ENCODE measurements at regions not wholly inside any gene's neighbourhood (a gene's known extent, or its start where the extent isn't known, plus 50 kb on each side); places are given as distances from the start of the nearest gene placed in this dataset.
"Not testable (repeated sequence)": the region's sequence is repeated elsewhere in the genome, so short reads cannot be mapped to it uniquely, and the experiment has no call there.

DNA sequence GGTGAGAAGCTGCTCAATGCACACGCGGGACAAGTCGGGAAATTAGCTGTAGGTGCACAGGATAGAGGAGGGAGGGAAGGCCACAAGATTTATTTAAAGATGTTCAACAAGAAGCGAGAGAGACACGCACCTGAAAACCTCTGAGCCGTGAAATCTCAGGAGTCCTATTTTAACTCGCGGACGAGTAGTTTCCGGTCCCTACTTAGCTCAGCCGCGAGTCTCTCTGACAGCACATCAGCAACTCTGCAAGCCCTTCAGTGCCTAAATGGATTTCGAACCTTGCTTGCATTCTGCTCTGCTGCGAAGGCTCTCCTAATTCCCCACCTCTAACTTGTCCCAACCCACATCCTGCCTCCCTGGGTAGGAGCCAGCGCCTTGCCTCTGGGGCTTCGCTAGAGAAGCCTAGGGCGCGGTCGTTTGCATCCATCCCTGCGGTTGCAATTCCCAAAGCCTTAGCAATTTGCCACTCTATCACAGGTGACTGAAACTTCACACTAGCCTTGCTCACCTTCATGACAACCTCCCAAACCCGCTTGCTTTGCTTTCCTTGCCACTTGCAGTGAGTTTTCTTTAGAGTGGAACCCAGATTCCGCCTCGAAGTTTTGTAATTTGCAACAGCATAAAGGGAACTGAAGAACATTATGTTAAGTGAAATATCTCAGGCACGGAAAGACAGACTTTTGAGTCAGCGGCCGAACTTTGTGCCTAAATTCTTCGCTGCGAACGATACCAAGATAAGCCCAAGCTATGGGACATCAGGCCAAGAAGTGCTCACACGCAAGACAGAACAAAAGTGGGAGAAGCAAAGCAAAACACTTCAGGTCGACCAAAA lies 202.8 kb downstream of the KDM5D start:
- no peak for DNase-seq (ENCODE audit: low read depth)

DNA sequence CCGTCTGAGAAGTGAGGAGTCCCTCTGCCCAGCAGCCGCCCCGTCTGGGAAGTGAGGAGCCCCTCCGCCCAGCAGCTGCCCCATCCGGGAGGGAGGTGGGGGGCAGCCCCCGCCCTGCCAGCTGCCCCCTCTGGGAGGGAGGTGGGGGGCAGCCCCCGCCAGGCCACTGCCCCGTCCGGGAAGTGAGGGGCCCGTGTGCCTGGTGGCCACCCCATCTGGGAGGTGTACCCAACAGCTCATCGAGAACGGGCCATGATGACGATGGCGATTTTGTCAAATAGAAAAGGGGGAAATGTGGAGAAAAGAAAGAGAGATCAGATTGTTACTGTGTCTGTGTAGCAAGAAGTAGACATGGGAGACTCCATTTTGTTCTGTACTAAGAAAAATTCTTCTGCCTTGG lies 208.8 kb downstream of the KDM5D start:
- DNase-seq (ENCODE audit: low read depth): not testable (repeated sequence)

DNA sequence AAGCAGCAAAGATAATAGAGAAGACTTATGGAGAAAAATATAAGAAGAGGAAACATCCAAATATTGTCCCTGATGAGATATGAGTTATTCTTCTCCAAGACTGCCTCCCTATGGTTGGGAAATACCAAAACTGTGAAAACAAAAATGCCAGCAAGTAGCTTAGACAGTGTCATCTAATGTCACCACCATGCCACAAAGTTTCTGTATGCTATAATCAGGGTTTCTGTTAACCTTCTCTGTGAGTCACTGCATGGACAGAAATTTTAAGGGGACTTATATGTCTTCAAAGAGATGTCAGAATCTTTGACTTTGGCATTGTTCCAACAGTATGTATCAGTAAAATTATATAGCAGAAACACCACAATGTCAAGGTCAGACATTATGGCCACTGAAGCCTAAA lies 222.6 kb downstream of the KDM5D start:
- no peak for DNase-seq (ENCODE audit: low read depth)

DNA sequence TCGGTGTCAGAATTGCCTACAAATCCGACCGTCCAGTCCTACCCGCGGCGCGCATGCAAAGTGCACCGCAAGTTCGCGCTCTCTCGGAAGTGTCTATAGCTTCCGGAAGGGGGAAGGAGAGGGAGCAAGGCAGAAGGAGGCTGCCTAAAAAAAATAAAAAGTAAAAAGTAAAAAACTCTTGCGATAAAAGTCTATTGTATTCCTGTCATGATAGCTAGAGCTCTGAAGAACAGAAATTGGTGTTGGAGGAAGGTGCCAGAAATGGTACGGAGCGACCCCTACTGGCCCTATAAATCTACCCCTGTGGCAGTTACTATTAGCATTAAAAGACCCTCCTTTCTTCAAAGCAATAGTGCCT lies 241.5 kb downstream of the KDM5D start:
- no peak for DNase-seq (ENCODE audit: low read depth)

DNA sequence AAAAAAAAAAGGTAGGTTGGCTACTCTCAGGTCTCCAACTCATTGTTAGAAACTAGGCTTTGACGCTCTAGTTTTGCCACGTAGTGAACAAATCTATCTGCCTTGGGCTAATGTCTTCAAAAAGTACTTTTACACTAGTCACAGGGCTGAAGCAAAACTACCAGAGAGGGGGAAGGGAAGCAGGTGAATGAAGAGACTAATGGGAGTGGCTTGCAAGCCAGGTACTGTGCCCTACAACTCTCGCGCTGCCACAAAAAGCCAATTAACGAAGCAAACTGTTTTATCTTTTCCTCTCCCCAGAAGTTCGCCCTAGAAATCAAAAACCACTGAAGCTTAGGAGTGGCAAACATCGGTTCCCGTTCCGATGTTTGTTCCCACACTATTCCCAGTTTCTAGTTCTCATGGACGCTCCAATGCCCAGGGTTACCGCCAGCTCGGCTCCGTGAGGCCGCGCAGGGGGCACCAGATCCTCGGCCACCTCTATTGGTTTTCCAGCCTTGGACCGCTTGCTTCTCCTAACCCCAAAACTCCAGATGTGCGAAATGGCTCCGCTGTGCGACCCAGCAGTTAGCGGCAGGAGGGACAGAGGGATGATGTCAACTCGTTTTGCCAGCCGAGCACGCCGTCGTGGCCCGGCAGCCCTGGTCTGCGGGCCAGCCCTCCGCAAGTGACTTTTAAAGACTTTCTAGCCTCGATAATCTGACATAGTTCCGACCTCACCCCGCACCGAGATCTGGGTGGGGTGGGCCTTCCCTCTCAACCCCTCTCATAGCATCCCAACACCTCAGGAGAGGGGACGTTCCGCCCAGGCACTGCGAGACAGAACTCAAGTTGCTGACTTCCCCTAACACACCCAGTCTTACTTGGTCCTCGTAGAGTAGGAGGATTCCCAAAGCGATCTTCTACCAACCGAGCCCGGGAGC lies 242.1 kb downstream of the KDM5D start:
- no peak for DNase-seq (ENCODE audit: low read depth)

DNA sequence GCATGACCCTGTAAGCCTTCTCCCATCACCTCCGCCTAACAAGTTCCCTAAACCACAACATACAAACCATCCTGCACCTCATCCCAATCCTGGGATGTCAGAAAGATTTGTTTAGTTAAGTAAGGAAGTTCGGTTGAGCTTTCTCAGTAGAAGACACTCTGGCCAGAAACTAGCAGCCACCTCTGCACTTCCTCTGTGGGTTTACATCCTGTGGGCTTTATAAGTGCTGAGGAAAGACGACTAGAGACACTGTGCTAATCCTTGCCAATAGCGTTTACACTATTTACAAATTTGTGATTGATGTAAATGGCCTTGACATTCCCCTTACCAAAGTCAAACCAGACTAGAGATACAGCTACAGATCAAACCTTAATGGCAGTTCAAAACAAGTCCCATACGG lies 246.0 kb downstream of the KDM5D start:
- DNase-seq (ENCODE audit: low read depth): no peak

DNA sequence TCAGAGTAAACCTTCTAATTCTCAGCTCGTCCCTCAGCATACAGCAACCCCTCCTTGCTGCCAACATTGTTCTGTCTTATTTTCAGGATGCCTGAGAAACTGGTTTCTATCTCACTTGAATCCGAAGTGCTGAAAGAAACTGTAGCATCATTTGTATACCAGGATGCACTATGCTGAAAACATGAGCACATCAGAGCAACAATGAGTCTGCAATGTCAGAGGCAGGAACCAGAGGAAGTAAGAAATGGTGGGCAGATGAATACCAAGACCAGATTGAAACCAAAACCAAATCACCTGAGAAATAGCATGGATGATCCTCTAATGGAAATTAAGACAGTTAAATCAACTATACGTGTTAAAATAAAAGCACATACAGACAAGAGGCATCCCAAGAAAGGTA lies 257.0 kb downstream of the KDM5D start:
- no peak for DNase-seq (ENCODE audit: low read depth)

DNA sequence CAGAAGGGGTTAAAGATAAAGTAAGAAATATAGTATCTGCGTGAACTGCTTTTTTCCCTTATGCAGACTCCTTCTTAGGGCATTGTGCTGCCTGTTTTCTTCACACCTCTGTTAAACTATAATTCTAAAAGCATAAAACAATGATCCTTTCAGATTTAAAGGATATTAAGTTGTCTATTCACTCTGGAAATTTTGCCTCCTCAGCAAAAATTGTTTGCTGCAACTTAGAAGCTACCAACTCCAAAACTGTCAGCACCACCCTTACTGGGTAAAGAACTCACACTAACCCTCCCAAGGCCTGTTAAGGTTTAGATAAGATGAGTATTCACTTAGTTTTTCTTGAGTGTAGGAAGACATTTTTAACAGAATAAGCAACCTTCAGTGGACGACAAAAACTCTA lies 259.5 kb downstream of the KDM5D start:
- no peak for DNase-seq (ENCODE audit: low read depth)

DNA sequence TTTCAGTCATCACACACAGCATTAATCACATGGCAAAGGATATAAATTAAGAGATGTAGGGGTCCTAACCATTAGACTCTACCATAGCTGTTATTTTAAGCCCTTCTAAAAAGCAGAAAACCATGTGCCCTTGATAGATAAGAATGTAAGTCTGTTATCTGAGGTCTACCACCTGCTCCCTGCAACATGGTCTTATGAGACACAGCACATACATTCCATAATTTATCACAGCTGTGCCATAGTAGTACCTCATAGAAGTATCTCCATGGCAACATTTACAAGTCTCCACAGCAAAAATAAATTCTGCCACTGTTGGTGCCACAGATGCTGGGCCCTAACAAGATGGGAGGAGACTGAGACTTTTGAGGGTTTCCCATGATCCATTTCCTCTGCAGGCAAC lies 265.4 kb downstream of the KDM5D start:
- DNase-seq (ENCODE audit: low read depth): no peak

DNA sequence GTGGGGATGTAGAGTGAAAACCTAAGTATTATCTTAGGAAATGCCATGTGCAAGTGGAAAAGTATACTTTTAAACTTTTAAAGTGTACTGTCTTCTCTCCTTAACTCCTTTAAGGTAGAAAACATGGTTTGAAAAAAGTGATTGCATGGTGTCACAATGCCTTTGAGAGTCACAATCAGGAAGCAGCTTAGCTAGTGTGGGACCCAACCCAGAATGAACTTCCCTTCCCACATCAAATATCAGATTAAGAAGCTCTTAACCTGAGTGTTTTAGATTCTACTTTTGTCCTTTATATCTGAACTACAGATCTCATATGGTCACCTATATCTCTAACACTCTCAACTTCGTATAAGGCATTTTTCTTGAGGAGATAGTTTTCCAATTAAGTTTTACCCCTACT lies 266.6 kb downstream of the KDM5D start:
- DNase-seq (ENCODE audit: low read depth): no peak

DNA sequence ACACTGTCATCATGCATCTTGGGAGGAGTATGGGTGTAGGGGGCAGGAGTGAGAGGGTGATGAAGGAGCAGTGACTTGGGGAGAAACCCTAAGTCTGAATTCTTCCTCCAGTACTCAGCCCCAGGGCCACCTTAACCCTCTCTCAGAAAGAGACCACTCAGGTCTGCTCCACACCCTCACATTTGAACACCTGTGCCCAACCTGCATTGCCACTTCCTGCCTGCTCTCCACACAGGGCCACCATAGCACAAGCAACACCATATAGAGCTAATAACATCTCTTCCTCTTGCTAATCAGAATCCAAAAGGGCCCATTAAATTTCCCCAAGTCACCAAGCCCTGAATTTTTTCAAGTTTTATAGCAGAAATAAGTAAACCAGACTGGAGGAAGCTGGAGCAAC lies 278.7 kb downstream of the KDM5D start:
- DNase-seq (ENCODE audit: low read depth): no peak

DNA sequence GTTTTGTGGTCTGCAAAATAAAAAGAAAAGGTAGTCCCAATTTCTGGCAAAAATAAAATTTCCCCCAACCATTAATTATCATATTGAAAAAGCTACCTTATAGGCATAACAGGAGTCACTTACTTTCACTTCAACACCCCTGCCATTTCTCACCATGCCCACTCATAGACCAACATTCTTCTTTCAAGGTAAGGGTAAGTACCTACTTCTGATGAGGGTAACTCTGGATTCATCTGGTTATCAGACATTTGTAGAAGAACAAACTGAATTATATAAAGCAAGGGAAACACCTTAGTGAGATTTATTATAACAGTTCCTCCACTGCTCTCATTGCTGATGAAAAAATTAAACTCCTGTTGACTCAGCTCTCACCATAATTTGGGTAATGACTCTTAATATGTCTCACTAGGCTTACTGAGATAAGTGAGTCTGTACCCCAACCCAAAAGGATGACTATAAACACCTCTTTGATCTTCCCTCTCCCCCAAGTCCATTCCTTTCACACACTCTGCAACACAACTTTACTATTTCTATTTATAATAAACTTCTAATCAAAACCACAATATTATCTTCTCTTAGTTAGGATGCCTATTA lies 287.6 kb downstream of the KDM5D start:
- DNase-seq (ENCODE audit: low read depth): no peak

DNA sequence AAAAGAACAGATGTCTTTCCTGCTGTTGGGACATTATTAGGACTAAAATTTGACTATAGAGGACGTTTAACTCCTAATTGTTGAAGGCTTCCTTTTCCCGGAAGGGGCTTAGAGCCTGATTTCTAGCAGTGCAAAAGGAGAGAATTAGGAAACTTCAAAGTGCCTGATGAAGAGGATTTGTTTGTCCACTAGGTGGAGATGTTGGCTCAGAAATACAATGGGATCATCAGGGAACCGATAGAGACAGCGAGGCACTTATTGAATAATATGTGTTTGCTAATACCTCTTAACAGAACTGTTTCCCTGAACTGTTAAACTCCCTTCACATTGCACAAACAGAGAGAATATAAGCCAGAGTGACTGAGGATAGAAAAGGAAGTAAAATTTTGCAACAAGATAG lies 311.5 kb downstream of the KDM5D start:
- DNase-seq (ENCODE audit: low read depth): peak; percentile 37

DNA sequence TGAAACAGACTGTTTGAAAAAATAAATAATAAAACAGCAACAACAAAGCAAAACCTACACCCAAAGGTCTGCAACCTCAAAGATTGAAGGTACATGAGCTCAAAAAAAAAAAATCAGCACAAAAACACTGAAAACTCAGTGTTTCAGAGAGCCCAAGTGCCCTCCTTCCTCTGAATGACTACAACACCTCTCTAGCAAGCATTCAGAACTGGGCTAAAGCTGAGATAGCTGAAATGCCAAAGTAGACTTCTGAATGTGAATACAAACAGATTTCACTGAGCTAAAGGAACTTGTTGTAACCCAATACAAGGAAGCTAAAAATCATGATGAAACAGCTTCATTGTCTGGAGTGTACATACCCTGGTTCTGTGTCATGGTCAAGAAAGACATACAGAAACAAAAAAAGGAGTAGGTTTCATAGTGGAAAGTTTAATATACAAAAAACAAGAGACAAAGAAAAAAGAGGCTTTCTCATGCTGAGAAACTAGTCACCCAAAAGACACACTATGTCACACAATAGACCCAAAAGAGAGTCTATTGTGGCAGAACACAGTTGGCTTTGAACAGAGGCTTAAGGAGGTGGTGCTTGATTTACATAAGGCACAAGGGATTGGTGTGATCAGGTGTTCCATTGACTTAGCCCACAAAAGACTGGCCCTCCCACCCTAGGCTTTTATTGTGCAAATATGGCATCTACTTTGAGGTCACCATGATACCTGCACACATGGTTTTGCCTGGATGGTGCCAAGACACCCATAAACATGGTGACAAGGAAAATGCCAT lies 316.6 kb downstream of the KDM5D start:
- DNase-seq (ENCODE audit: low read depth): no peak

DNA sequence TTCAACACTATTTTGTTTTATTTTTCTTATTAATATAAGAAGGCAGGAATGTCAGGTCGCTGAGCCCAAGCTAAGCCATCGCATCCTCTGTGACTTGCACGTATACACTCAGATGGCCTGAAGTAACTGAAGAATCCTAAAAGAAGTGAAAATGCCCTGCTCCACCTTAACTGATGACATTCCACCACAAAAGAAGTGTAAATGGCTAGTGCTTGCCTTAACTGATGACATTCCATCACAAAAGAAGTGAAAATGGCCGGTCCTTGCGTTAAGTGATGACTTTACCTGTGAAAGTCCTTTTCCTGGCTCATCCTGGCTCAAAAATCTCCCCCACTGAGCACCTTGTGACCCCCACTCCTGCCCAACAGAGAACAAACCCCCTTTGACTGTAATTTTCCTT lies 317.3 kb downstream of the KDM5D start:
- not testable (repeated sequence) for DNase-seq (ENCODE audit: low read depth)

DNA sequence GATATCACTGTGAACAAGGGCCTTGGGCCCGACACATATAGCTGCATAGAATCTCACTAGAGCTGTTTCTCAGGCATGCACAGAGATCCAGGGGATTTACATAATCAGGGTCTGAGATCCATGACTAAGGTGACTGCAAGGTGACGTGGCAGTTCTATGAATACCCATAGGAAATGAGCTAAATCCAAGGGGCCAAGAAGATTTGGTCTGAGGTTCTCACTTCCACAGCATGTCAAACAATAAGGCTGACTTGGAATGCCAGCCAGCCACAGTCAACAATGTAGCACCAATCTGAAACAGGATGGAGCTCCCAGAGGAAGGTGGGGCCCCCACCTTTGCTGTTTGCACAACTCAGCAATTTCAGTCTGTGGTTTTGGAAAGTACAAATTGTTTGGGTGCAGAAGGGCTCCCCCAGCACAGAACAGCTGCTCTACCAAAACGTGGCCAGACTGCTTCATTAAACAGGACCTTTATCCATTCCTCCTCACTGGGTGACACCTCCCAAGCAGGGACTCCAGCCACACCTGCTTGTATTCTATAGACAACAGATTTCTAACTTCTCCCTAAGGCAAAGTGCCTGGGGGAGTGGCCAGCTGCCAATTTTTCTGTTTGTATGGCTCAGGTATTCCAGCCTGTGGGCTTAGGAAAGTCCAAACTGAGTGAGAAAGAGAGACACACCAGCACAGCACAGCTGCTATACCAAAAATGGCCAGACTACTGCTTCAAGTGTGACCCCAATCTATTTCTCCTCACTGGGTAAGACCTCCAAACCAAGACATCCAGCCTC lies 333.4 kb downstream of the KDM5D start:
- no peak for DNase-seq (ENCODE audit: low read depth)

DNA sequence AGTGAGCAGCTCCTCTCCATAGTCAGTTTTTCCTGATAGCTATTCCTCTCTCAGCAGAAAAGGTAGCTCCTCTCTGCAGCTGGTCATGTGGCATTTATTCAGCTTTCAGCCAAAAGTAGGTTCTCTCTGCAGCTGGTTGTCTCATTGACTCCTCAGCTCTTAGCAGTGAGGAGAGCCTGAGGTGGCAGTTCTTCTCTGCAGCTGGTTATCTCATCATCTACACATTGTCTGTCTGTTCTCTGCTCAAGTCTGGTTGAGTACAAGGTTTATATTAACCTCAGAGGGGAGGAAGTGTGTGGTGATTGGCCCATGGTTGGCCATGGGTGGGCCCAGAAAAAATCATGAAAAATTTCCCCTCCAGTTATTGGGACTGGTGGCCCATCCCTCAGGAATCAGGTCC lies 338.3 kb downstream of the KDM5D start:
- DNase-seq (ENCODE audit: low read depth): no peak

DNA sequence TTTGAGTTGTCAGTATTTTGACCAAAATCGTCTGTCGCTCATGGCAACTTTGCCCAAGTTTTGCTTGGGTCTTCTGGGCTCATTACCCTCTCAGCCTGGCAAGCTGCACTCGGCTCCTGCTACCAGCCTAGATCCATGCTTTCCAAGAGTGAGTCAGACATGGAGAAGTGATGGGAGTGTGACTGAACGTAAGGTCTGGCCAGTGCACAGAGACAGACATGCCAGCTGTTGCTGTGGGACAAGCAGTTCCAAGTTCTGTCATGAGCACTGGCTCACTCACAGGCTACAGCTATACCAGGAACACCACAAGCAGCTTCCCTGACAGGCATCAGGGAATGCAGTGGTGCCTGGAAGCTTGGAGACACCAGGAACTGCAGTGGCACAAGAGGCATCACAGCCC lies 338.9 kb downstream of the KDM5D start:
- DNase-seq (ENCODE audit: low read depth): no peak

DNA sequence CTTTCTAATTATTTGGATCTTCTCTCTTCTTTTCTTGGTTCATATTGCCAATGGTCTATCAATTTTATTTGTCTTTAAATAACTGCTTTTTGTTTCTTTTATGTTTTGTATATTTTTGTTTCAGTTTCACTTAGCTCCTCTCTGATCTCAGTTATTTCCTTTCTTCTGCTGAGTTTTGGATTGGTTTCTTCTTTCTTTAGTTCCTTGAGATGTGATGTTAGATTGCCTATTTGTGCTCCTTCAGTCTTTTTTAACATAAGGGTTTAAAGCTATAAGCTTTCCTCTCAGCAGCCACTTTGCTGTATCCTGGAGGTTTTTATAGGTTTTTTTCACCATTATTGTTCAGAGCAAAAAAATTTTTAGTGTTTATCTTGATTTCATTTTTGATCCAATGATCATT lies 351.6 kb downstream of the KDM5D start:
- DNase-seq (ENCODE audit: low read depth): no peak

DNA sequence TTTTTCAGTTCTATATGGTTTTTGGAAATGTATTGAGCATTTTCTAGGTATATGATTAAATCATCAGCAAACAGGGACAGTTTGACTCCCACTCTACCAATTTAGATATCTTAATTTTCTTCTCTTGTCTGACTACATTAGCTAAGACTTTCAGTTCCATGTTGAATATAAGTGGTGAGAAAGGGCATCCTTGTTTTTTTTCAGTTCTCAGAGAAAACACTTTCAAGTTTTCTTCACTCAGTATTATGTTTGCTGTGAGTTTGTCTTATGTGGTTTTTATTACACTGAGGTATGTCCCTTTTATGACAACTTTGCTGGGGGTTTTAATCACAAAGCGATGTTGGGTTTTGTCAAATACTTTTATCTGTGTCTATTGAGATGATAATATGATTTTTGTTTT lies 352.6 kb downstream of the KDM5D start:
- DNase-seq (ENCODE audit: low read depth): no peak

DNA sequence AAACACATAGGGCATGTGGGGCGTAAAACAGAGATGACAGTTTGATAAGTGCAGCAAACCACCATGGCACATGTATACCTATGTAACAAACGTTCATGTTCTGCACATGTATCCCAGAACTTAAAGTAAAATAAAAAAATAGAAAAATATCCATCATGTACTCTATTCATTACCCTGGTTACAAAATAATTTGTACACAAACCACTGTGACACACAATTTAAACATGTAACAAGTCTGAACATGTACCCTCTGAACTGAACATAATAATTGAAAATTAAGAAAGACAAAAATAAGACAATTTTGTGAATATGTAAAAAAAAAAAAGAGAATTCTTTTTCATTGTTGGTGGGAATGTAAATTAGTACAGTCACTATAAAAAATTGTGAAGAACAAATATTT lies 379.2 kb downstream of the KDM5D start:
- DNase-seq (ENCODE audit: low read depth): no peak

Data from amniotic epithelial cell (primary cell).